GOT3 (cell line): ENCODE measurements at regions not wholly inside any gene's neighbourhood (a gene's known extent, or its start where the extent isn't known, plus 50 kb on each side); places are given as distances from the start of the nearest gene placed in this dataset.
"Not testable (repeated sequence)": the region's sequence is repeated elsewhere in the genome, so short reads cannot be mapped to it uniquely, and the experiment has no call there.

ENCODE experiments used
- DNase-seq: peaks from one replicate; lab custom pipeline; 2025; ENCODE audit warnings: mixed read lengths; lab: John Stamatoyannopoulos, UW

- no peak for DNase-seq
Measured at GRCh38 chr3:27629366-27629765, 92.8 kb downstream of the EOMES start.

- DNase-seq, result no peak
Measured at GRCh38 chr3:27628026-27628750, 93.9 kb downstream of the EOMES start.

DNA sequence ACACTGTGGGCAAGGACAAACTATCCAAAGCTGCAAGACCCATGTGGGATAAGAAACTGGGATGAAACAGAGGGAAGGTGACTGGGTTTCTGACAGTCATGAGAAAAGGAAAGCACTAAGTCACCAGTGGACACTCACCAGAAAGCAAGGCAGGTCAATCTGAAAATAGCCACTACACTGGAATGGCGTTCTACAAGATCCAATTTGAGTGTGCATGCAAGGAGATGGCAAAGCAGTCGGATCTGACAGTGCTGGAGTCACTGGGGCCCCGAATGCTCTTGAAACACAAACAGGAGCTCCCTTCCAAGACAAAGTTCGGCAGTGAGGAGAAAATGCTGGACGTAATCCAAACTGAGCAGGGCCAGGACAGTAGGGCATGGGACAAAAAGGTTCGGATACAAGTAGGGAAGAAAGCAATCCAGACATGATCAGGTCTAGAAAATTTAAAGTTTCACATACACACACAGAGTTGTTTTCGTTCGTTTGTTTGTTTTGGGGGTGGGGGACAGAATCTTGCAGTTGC is 95.5 kb downstream of the EOMES start:
- DNase-seq, result no peak

- no peak for DNase-seq
Measured at GRCh38 chr3:27625864-27626263, 96.3 kb downstream of the EOMES start.

DNA sequence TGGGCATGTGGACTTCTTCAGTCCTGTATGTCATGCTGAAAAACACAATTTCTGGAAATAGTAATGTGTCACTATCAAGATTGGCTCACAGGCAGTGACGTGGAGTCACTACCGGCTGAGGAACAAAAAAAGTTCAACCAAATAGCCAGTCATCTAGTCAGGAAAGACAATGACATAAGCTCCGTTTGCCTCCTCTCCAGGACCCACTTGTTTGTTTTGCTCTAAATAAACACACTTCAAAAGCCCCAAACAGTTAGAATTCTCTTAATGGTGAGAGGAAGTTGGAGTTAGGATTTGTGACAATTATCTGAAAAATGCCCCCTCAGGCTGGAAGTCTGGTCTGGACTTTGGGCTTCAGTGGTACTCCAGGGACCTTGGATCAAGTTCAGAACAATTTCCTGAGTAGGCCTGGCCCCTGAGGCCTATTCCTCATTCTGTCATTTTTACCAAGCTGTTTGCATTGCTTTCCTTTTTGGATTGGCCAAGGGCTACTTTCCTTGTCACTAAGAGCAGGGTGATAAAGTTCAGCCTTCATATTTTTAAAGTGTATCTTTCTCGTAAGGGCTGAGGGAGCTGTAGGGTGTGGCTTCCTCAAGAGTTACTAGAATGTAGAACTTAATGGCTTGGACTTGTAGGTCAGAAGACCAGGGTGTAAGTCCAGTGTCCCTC is 98.9 kb downstream of the EOMES start:
- DNase-seq, result no peak

DNA sequence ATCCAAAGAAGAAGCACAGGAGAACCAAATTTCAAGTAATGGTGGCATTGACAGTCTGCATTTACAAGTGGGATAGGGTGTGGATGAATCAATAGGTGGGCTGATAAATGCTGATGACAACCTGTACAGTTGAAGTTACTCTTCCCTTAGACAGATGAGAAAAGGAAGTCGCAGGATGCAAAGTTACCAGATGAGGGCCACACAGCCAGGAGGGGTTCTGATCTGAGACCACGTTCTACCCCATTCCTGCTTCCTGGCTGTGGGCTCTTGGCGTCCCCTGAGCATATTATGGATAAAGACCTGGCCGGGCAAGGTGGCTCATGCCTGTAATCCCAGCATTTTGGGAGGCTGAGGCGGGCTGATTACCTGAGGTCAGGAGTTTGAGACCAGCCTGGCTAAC is 104.6 kb downstream of the EOMES start:
- DNase-seq, result no peak

DNA sequence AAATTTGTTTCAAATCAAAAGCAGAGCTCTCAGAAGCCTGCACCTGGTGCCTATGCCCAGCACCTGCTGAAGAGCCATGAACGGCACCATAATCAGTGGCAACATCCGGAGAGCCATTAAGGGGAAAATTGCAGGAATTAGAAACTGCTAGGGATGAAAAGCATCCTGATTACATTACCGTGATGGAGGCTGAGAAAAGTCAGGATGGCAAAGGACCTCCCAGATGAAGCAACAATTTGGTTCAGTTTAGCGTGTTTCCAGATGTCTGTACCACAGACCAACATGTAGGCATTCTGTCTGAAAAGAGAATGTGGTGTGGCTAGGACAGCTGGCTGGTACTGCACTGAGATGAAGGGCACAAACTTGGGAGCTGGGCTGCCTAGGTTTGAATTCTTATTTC is 106.1 kb downstream of the EOMES start:
- DNase-seq, result no peak

DNA sequence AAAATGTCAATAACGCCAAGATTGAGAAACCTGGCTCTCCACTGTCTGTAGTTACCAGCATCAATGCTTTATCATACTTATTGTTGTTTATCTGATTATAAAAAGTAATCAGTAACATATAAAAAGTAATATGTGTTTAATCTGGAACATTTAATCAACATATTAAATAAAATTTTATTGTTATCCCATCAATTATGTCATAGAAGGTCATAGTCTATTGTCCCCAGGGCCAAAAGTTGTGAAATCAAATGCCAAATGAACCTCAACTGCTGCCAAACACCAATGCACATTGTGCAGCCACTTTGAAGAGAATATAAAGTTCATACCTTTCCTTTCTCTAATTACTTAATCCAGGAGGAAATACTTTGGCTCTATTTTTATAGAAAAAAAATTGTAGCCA is 106.6 kb downstream of the EOMES start:
- no peak for DNase-seq

- no peak for DNase-seq
Measured at GRCh38 chr3:27614592-27614991, 107.5 kb downstream of the EOMES start.

DNA sequence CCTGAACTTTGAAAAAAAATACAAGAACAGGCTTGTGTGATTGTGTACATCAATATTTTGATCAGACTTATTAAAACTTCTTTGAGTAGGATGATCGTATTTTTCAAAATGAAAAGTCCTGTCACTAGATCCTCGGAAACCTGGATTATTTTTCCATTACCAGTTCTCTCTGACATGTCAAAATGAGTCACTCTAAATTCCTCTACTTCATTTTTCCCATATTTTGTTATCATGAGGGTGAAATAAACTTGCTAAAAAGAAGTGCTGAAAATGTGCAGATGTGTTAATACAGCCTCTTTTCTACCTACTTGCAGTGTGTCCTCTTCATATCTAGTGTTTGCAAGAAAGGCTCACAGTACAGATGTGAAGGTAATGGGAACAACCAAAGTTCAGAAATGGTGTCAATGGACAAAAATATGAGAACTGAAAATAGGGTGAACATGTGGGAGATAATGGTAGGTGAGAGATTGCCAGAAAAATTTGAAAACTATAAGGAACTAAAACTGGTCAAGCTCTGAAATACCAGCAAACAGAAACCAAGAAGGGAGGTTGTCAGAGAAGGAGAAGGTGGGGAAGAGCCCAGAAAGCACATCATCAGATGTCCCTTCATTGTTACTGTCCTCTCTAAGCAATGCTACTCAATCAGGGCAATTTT is 108.2 kb downstream of the EOMES start:
- no peak for DNase-seq

DNA sequence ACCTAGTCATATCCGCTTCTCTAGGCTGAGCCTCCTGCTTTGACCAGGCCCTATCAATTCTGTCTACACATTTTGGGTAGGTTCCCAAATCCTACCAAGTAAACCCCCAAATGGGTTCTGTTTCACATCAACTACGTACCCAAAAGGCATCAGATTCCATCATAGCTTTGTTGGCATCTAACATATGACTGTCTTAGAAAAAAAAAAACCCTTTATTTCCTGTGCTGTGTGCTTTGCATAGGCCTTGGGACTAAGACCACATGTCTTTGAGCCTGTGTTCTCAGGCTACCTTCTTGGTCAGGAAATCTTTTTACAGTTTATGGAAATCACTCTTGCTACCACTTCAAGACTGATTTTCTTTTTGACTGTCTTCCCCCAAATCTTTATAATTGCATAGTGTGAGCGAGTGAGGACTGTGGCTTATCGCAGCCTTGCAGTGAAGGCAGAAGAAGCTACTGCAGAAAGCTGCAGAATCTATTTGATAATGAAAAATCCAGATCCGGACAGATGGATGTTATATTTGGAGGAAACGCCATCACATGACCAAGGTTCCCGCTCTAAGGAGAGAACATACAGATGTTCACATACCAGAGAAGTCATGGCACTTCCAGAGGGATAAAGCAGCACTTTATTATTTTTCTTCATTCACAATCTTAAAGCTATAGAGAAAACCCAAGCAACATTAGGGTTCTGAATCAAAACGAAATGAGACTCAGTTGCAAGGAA is 111.2 kb downstream of the EOMES start:
- no peak for DNase-seq

- no peak for DNase-seq
Measured at GRCh38 chr3:27607370-27607769, 114.8 kb downstream of the EOMES start.

- no peak for DNase-seq
Measured at GRCh38 chr3:27606537-27606936, 115.6 kb downstream of the EOMES start.

DNA sequence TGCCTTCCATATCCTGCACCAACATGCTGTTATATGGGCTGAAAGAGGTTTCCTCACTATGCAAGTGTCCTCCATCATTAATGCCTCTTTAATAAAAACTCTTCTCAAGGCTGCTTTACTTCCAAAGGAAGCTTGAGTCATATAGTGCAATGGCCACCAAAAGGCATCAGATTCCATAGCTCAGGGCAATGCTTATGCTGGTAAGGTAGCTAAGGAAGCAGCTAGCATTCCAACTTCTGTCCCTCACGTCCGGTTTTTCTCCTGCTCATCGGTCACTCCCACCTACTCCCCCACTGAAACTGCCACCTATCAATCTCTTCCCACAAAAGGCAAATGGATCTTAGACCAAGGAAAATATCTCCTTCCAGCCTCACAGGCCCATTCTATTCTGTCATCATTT is 117.1 kb upstream of the SLC4A7 start:
- DNase-seq, result not testable (repeated sequence)

- DNase-seq, result not testable (repeated sequence)
Measured at GRCh38 chr3:27599741-27600140, 115.6 kb upstream of the SLC4A7 start.

DNA sequence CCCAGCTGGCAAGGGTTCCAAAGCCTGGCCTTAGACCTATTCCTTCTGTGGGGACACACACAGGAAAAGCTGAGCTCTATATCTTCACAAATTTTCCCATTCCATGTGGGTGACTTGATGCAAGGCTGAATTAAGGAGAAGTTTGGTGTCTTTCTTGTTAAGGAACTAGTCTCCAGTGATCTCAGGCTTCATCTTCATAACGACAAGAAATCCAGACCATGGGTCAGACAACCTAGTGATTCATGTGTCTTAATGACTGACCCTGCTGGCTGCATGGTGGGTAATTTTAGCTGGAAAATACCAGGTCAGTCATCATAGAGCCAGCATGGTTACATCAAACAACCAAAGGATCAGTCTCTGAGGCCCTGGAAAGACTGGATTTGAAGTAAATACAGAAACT is 112.7 kb upstream of the SLC4A7 start:
- DNase-seq, result no peak

GRCh38 chr3:27596334-27596841 is 112.2 kb upstream of the SLC4A7 start:
- DNase-seq, result no peak

DNA sequence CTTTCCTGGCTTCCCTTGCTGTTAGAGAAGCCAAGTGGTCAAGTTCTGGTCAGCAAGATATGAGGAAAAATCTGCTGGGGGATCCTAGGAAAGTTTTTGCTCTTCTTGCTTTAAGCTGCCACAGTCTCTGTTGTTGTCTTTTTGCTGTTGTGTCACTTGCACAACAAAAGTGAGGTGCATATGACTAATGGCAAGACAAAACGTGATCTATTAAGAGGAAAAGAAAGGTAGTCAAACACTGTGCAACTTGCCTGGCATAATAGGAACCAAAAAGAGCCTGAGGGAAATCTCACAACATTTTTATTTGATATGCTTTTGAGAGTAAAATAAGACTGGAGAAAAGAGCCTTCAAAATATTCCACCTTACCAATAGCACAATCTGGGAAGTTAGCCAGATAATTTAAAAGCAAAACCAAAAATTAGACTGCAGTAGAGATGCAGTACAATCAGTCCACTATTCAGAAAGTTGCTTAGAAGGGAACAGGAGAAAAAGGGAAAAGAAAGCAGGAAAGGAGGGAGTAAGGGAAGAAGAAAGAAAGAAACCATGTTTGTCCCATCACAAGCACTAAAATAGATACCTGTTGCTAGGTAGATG is 110.0 kb upstream of the SLC4A7 start:
- no peak for DNase-seq

DNA sequence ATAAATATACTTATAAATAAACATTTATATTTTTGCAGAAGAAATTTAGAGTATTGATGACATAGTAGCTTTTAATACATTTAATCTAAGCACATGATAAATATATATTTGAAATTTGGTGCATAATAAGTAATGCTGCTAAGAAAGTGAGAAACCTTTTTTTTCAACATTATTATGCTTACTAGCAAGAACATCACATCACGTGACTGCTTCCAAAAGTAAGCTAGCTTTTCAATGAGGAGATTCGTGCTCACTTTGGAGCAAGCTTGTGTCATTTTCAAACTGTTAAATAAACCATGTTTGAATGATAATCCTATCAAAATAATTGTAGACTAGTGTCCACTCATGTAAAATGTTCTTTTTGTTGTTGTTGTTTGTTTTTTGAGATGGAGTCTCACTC is 109.0 kb upstream of the SLC4A7 start:
- no peak for DNase-seq

DNA sequence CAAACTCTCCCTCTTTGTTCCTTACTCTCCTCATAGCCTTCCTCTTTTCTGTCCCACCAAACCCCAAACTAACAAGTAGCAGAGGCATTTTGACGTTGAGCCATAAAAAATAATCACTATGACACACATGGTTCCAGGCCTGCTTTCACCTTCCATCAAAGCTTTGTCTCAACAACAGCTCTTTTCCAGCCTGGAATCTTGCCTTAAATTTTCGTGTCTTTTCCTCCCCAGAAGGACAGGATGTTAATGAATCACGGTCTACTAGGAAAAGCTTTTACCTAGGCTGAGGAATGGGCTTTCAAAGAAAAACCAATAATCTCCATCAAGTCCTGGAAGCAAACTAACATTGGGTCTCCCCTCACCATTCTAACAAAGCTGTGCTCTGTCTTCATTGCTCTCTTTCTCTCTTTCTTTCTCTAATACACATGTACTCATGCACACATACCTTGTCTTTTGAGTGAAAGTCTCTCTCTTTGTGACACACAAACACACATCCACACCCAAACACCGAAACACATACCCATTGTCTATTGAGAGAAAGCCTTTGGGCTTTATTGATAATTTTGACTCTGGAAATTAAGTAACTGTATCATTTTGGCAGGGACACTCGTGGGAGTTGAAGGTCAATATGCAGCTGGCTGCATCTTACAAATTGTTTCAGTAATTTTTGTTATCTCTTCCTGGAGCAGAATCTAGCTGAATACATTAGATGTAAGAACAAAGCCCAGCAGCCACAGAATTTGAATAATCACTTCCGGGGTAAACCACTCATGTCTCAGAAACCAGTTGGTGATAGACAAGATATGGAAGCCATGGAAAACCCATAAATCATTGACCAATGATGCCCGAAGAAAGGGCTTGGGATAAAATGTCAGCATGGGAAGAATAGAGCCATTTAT is 107.4 kb upstream of the SLC4A7 start:
- no peak for DNase-seq
